K562 (cell line): ENCODE measurements at regions not wholly inside any gene's neighbourhood (a gene's known extent, or its start where the extent isn't known, plus 50 kb on each side); places are given as distances from the start of the nearest gene placed in this dataset.

Source experiments
- EZH2 ChIP-seq: IDR thresholded peaks from 2 replicates; pipeline ENCODE4 v1.6.1; 2012; ENCODE audit warnings: low read depth, mild to moderate bottlenecking, inconsistent platforms, low read length, borderline replicate concordance
- FOXA3 ChIP-seq, 2 experiments: fragments of 450-650 bp in 1 of 2; sonication (generic) in 1 of 2; formaldehyde crosslinking; IDR thresholded peaks in 1 of 2; conservative IDR thresholded peaks in 1 of 2; 2 replicates each; pipeline versions ENCODE4 v1.4.0 to v1.8.0; 2020 to 2022; ENCODE audit warnings: mild to moderate bottlenecking in 2 of 2, missing genetic modification reagents in 1 of 2
- NELFE ChIP-seq: IDR thresholded peaks from 2 replicates; pipeline ENCODE4 v1.6.1; 2011; ENCODE audit warnings: mild to moderate bottlenecking; ENCODE audit not compliant: insufficient read depth, insufficient read length
- RBM34 ChIP-seq: fragments of 200-400 bp; formaldehyde crosslinking; IDR thresholded peaks from 2 replicates; pipeline ENCODE4 v1.6.1; 2018; ENCODE audit warnings: low read length, borderline replicate concordance; ENCODE audit not compliant: insufficient read depth
- ZNF217 ChIP-seq: sonication (generic); formaldehyde crosslinking; IDR thresholded peaks from 2 replicates; pipeline ENCODE4 v1.8.0; 2022; ENCODE audit warnings: mild to moderate bottlenecking, missing genetic modification reagents
- TF ChIP-seq, protein P1 (sequence below), 3 experiments: fragments of 200-800 bp in 1 of 3; sonication (Bioruptor generic) in 1 of 3; sonication (generic) in 1 of 3; formaldehyde crosslinking in 1 of 3; IDR thresholded peaks; 2 replicates each; pipeline versions ENCODE4 v1.6.1 to v1.8.0; 2016 to 2022; ENCODE audit warnings: mild to moderate bottlenecking in 2 of 3, missing compliant biosample characterization in 2 of 3, missing genetic modification characterization in 2 of 3, missing genetic modification reagents in 1 of 3
- TF ChIP-seq, protein P2 (sequence below): sonication (generic); formaldehyde crosslinking; IDR thresholded peaks from 2 replicates; pipeline ENCODE4 v1.8.0; 2023; ENCODE audit warnings: mild to moderate bottlenecking, missing genetic modification reagents
- TF ChIP-seq, protein P3 (sequence below), 2 experiments: fragments of 450-650 bp; formaldehyde crosslinking in 1 of 2; IDR thresholded peaks; 2 replicates each; pipeline versions ENCODE4 v1.4.0 to v1.6.1; 2014 to 2020; ENCODE audit warnings: mild to moderate bottlenecking in 2 of 2, borderline replicate concordance in 1 of 2, low read depth in 1 of 2
- TF ChIP-seq, protein P4 (sequence below), 2 experiments: fragments of 200-800 bp in 1 of 2; sonication (Bioruptor generic) in 1 of 2; sonication (generic) in 1 of 2; formaldehyde crosslinking in 1 of 2; IDR thresholded peaks in 1 of 2; conservative IDR thresholded peaks in 1 of 2; 2 replicates each; pipeline versions ENCODE4 v1.5.0 to v1.6.1; 2016 to 2020; ENCODE audit warnings: missing compliant biosample characterization in 1 of 2, missing genetic modification characterization in 1 of 2, missing genetic modification reagents in 1 of 2

DNA sequence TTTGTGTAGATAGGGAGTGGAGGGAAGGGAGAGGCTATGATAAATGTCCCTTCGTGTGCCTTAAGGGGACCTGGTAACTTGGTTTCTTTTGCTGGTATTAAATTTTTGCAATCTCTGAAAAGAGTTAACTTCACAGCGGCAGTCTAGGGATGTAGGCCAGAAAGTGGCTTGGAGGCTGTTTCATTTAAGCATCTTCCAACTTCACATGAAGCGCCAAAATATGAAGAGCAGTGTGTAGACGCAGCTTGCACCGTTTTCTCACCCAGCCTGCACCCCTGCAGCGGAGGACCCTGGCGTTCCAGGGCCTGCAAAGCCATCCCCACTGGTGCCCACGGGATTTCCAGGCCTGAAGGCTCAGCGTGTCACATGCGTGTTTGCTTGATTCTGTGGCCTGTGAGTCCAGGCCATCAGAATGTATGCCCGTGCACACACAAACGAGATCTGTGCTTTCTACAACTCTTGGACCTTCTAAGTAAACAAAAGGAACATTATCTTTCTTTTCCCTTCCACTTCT, 87.2 kb upstream of the EPB41L3 start (continued):
- TF ChIP-seq NELFE (no peak), ZNF217 (no peak), RBM34 (no peak), FOXA3 (CRISPR knock-in tag; conservative IDR thresholded peaks at IDR 0.05 in 1 of 2, IDR thresholded peaks at IDR 0.05 in 1 of 2) (no peak), EZH2 (no peak)
- TF ChIP-seq, protein P1, sequence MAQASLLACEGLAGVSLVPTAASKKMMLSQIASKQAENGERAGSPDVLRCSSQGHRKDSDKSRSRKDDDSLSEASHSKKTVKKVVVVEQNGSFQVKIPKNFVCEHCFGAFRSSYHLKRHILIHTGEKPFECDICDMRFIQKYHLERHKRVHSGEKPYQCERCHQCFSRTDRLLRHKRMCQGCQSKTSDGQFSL (CRISPR knock-in tag; IDR thresholded peaks at IDR 0.05): no peak
- TF ChIP-seq, protein P1 (tag; IDR thresholded peaks at IDR 0.05): no peak
- TF ChIP-seq, protein P2, sequence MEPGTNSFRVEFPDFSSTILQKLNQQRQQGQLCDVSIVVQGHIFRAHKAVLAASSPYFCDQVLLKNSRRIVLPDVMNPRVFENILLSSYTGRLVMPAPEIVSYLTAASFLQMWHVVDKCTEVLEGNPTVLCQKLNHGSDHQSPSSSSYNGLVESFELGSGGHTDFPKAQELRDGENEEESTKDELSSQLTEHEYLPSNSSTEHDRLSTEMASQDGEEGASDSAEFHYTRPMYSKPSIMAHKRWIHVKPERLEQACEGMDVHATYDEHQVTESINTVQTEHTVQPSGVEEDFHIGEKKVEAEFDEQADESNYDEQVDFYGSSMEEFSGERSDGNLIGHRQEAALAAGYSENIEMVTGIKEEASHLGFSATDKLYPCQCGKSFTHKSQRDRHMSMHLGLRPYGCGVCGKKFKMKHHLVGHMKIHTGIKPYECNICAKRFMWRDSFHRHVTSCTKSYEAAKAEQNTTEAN (CRISPR knock-in tag): no peak
- TF ChIP-seq, protein P3, sequence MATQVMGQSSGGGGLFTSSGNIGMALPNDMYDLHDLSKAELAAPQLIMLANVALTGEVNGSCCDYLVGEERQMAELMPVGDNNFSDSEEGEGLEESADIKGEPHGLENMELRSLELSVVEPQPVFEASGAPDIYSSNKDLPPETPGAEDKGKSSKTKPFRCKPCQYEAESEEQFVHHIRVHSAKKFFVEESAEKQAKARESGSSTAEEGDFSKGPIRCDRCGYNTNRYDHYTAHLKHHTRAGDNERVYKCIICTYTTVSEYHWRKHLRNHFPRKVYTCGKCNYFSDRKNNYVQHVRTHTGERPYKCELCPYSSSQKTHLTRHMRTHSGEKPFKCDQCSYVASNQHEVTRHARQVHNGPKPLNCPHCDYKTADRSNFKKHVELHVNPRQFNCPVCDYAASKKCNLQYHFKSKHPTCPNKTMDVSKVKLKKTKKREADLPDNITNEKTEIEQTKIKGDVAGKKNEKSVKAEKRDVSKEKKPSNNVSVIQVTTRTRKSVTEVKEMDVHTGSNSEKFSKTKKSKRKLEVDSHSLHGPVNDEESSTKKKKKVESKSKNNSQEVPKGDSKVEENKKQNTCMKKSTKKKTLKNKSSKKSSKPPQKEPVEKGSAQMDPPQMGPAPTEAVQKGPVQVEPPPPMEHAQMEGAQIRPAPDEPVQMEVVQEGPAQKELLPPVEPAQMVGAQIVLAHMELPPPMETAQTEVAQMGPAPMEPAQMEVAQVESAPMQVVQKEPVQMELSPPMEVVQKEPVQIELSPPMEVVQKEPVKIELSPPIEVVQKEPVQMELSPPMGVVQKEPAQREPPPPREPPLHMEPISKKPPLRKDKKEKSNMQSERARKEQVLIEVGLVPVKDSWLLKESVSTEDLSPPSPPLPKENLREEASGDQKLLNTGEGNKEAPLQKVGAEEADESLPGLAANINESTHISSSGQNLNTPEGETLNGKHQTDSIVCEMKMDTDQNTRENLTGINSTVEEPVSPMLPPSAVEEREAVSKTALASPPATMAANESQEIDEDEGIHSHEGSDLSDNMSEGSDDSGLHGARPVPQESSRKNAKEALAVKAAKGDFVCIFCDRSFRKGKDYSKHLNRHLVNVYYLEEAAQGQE (IDR thresholded peaks at IDR 0.05; ENCODE audit: borderline replicate concordance): no peak
- TF ChIP-seq, protein P3 (CRISPR knock-in tag; IDR thresholded peaks at IDR 0.05; ENCODE audit: low read depth): no peak
- TF ChIP-seq, protein P4, sequence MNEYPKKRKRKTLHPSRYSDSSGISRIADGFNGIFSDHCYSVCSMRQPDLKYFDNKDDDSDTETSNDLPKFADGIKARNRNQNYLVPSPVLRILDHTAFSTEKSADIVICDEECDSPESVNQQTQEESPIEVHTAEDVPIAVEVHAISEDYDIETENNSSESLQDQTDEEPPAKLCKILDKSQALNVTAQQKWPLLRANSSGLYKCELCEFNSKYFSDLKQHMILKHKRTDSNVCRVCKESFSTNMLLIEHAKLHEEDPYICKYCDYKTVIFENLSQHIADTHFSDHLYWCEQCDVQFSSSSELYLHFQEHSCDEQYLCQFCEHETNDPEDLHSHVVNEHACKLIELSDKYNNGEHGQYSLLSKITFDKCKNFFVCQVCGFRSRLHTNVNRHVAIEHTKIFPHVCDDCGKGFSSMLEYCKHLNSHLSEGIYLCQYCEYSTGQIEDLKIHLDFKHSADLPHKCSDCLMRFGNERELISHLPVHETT (CRISPR knock-in tag; conservative IDR thresholded peaks at IDR 0.05 in 1 of 2, IDR thresholded peaks at IDR 0.05 in 1 of 2): no peak
